Esophagus muscularis mucosa (tissue), 4 donors: ENCODE measurements at regions not wholly inside any gene's neighbourhood (a gene's known extent, or its start where the extent isn't known, plus 50 kb on each side); places are given as distances from the start of the nearest gene placed in this dataset.

Experiments used
- DNase-seq: peaks from one replicate; pipeline ENCODE4 v3.0.0-alpha.2; 2017; ENCODE audit errors: extremely low spot score
- H3K27ac ChIP-seq, 4 donors: fragments of 200-600 bp; sonication (generic); replicated peaks in 1 of 4; 1 replicate in 3 of 4; 2 replicates in 1 of 4; pipeline ENCODE4 v1.5.1; 2016 to 2019; ENCODE audit warnings: mild to moderate bottlenecking in 1 of 4
- H3K27me3 ChIP-seq, 4 donors: fragments of 200-600 bp; sonication (generic); one replicate each; pipeline versions ENCODE4 v1.5.1 to v1.6.0; 2016 to 2019
- H3K36me3 ChIP-seq, 4 donors: fragments of 200-600 bp; sonication (generic); one replicate each; pipeline ENCODE4 v1.5.1; 2016 to 2019
- H3K4me1 ChIP-seq, 4 donors: fragments of 200-600 bp; sonication (generic); one replicate each; pipeline ENCODE4 v1.5.1; 2016 to 2019
- H3K4me3 ChIP-seq, 4 donors: fragments of 200-600 bp; sonication (generic); 1 replicate in 2 of 4; 2 replicates in 2 of 4; pipeline ENCODE4 v1.5.1; 2016 to 2019; ENCODE audit warnings: mild to moderate bottlenecking in 4 of 4, moderate library complexity in 1 of 4
- H3K9me3 ChIP-seq, 4 donors: fragments of 200-600 bp; sonication (generic); 1 replicate in 3 of 4; 2 replicates in 1 of 4; pipeline ENCODE4 v1.5.1; 2016 to 2019
- EP300 ChIP-seq: sonication (generic); formaldehyde crosslinking; IDR thresholded peaks from one replicate; pipeline ENCODE4 v1.6.1; 2017; ENCODE audit warnings: antibody characterized with exemption
- POLR2A ChIP-seq: fragments of 450-650 bp; IDR thresholded peaks from one replicate; pipeline ENCODE4 v1.6.1; 2017; ENCODE audit warnings: antibody characterized with exemption, moderate library complexity, mild to moderate bottlenecking, low read depth
- POLR2AphosphoS5 ChIP-seq, 2 donors: sonication (generic); formaldehyde crosslinking; IDR thresholded peaks; one replicate each; pipeline ENCODE4 v1.6.1; 2017; ENCODE audit warnings: antibody characterized with exemption in 2 of 2
- WGBS: methylation state at CpG from one replicate; pipeline ENCODE4 v1.1.5; 2018; 5-methylcytosine and 5-hydroxymethylcytosine counted together
- intact Hi-C: fragments of 100-400 bp; cut with DNase I; formaldehyde crosslinking; loops from one replicate; pipeline ENCODE4 v1.15.1; 2023
- TF ChIP-seq, protein P1 (sequence below), 3 experiments: fragments of 200-600 bp in 2 of 3; fragments of 450-650 bp in 1 of 3; sonication (generic) in 2 of 3; IDR thresholded peaks; one replicate each; pipeline ENCODE4 v1.5.1; 2017 to 2019; ENCODE audit warnings: antibody characterized with exemption in 3 of 3, mild to moderate bottlenecking in 2 of 3, moderate library complexity in 1 of 3

DNA sequence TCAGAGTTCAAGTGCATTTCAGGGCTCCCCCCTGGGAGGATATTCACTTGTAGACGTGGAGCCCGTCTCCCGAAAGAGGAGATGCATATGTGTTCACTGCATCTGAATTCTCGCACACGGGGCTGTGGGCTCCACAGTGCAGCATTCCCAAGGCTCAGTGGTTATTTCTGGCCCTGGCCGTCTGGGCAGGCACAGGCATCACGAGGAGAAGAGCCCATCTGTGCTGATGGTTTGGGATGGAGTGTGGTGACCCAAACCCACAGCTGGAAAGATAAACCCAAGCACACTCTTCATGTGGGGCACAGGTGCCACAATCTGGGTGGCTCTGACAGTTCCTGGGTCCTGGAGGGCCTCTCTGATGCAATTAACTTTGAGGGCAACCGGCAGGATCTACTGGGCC lies 242.1 kb downstream of the TSHZ3 start:
- no peak for DNase-seq
- H3K36me3 ChIP-seq = no peaks in the 10 kb centered on the region
- TF ChIP-seq, protein P1, sequence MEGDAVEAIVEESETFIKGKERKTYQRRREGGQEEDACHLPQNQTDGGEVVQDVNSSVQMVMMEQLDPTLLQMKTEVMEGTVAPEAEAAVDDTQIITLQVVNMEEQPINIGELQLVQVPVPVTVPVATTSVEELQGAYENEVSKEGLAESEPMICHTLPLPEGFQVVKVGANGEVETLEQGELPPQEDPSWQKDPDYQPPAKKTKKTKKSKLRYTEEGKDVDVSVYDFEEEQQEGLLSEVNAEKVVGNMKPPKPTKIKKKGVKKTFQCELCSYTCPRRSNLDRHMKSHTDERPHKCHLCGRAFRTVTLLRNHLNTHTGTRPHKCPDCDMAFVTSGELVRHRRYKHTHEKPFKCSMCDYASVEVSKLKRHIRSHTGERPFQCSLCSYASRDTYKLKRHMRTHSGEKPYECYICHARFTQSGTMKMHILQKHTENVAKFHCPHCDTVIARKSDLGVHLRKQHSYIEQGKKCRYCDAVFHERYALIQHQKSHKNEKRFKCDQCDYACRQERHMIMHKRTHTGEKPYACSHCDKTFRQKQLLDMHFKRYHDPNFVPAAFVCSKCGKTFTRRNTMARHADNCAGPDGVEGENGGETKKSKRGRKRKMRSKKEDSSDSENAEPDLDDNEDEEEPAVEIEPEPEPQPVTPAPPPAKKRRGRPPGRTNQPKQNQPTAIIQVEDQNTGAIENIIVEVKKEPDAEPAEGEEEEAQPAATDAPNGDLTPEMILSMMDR (IDR thresholded peaks at IDR 0.05) = no peak
- TF ChIP-seq EP300 = no peak
- TF ChIP-seq POLR2A = no peak
- no peak for TF ChIP-seq POLR2AphosphoS5 (IDR thresholded peaks at IDR 0.05)
- no peak overlapping the region for H3K27ac ChIP-seq
- 86% methylated on average over 8 of the region's 8 CpGs for WGBS
- no peaks in the 10 kb centered on the region for H3K9me3 ChIP-seq
- peaks cover 0 to 11% (median 0%) of the 10 kb centered on the region in 4 donors for H3K27me3 ChIP-seq
- H3K4me3 ChIP-seq = no peak overlapping the region
- H3K4me1 ChIP-seq = no peaks in the 10 kb centered on the region
- intact Hi-C loops = no loop called here

DNA sequence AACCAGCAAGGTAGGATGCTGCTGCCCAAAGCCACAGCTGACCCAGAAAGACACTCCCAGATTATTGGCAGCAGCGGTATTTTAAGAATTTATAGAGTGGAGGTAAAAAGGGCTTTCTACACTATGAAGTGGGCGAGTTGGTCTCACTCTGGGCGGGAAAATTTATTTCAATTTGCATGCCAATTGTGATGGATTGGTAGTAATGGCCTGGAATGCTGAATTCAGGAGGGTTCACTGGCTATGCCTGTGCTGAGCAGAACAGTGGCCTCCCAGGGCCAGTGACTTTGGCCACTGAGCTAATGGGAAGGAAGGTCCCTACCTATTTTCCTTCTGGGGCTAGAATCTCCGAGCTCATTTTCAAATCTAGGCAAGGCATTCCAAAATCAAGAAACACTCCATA lies 243.5 kb downstream of the TSHZ3 start:
- H3K9me3 ChIP-seq = no peaks in the 10 kb centered on the region
- TF ChIP-seq POLR2A (no peak), POLR2AphosphoS5 (IDR thresholded peaks at IDR 0.05) (no peak), EP300 (no peak)
- TF ChIP-seq, protein P1 (IDR thresholded peaks at IDR 0.05) = no peak
- 77% methylated on average over 4 of the region's 4 CpGs for WGBS
- H3K4me3 ChIP-seq = no peak overlapping the region
- no peaks in the 10 kb centered on the region for H3K4me1 ChIP-seq
- no peak for DNase-seq
- intact Hi-C loops = no loop called here
- H3K27ac ChIP-seq = no peak overlapping the region
- H3K36me3 ChIP-seq = no peaks in the 10 kb centered on the region
- peaks cover 0 to 9% (median 0%) of the 10 kb centered on the region in 4 donors for H3K27me3 ChIP-seq

GRCh38 chr19:31104451-31104850 lies 244.8 kb downstream of the TSHZ3 start:
- H3K4me1 ChIP-seq = no peaks in the 10 kb centered on the region
- DNase-seq = no peak
- H3K27ac ChIP-seq = no peak overlapping the region
- no peak overlapping the region for H3K4me3 ChIP-seq
- TF ChIP-seq, protein P1 (IDR thresholded peaks at IDR 0.05) = no peak
- TF ChIP-seq EP300 = no peak
- TF ChIP-seq POLR2AphosphoS5 (IDR thresholded peaks at IDR 0.05) = no peak
- TF ChIP-seq POLR2A = no peak
- peaks cover 0 to 4% (median 0%) of the 10 kb centered on the region in 4 donors for H3K27me3 ChIP-seq
- no peaks in the 10 kb centered on the region for H3K9me3 ChIP-seq
- intact Hi-C loops = no loop called here
- H3K36me3 ChIP-seq = no peaks in the 10 kb centered on the region
- WGBS = 74% methylated on average over 10 of the region's 10 CpGs

DNA sequence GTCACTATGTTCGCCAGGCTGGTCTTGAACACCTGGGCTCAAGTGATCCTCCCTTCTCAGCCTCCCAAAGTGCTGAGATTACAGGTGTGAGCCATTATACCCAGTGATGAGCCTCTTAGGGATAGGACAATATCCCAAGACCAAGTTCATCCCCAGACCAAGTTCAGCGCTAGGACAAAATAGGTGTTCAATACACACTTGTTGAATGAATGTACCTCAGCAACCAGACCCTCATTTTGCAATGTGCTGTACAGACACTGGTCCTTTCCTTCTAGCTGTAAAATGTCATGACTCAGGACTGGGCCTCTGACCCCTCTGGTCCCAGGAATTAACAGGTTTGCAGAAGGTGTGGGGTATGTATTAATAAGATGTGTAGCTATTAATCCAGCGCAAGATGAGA lies 246.0 kb downstream of the TSHZ3 start:
- Histone ChIP-seq H3K27ac (no peak overlapping the region), H3K4me3 (no peak overlapping the region), H3K36me3 (no peaks in the 10 kb centered on the region), H3K27me3 (no peaks in the 10 kb centered on the region), H3K9me3 (no peaks in the 10 kb centered on the region), H3K4me1 (no peaks in the 10 kb centered on the region)
- intact Hi-C loops = no loop called here
- WGBS = 100% methylated on average over 2 of the region's 3 CpGs
- no peak for TF ChIP-seq POLR2AphosphoS5 (IDR thresholded peaks at IDR 0.05)
- no peak for TF ChIP-seq EP300
- no peak for TF ChIP-seq POLR2A
- TF ChIP-seq, protein P1 (IDR thresholded peaks at IDR 0.05) = no peak
- DNase-seq = no peak

- Histone ChIP-seq H3K27ac (no peak overlapping the region), H3K9me3 (no peaks in the 10 kb centered on the region), H3K36me3 (no peaks in the 10 kb centered on the region), H3K27me3 (no peaks in the 10 kb centered on the region), H3K4me1 (no peaks in the 10 kb centered on the region), H3K4me3 (no peak overlapping the region)
- WGBS = 90% methylated on average over 2 of the region's 2 CpGs
- no peak for DNase-seq
- TF ChIP-seq POLR2AphosphoS5 (IDR thresholded peaks at IDR 0.05) (no peak), POLR2A (no peak), EP300 (no peak)
- TF ChIP-seq, protein P1 (IDR thresholded peaks at IDR 0.05) = no peak
- intact Hi-C loops = no loop called here
Measured at GRCh38 chr19:31102674-31103073, 246.6 kb downstream of the TSHZ3 start.
